ENCODE measurements at regions not wholly inside any gene's neighbourhood (a gene's known extent, or its start where the extent isn't known, plus 50 kb on each side); places are given as distances from the start of the nearest gene placed in this dataset.

- Mint-ChIP-seq H3K36me3 (ENCODE audit: insufficient read depth in 1 of 3, low read depth in 3 of 3) (no peaks in the 10 kb centered on the region), H3K27me3 (ENCODE audit: low read depth) (no peaks in the 10 kb centered on the region), H3K4me1 (peaks cover 12 to 16% of the 10 kb centered on the region in 2 experiments), H3K4me3 (no peak overlapping the region), H3K9me3 (no peaks in the 10 kb centered on the region), H3K27ac (no peak overlapping the region)
- Histone ChIP-seq H3K23ac (ENCODE audit: insufficient read length, low read depth, low read length) (no peak overlapping the region), H3K14ac (ENCODE audit: insufficient read depth, low read length) (no peak overlapping the region), H2BK12ac (ENCODE audit: insufficient read length, low read depth, low read length) (no peak overlapping the region), H4K20me1 (ENCODE audit: control insufficient read depth, insufficient read depth, insufficient read length) (no peaks in the 10 kb centered on the region), H3K27ac (ENCODE audit: insufficient read length, low read depth, low read length) (no peak overlapping the region), H3K9ac (ENCODE audit: extremely low read depth, insufficient read length, low read length) (no peak overlapping the region), H3K18ac (ENCODE audit: insufficient read length, low read depth, low read length) (no peak overlapping the region), H4K5ac (ENCODE audit: insufficient read length, low read depth, low read length) (no peak overlapping the region), H2BK20ac (ENCODE audit: low read depth, low read length, poor library complexity, severe bottlenecking) (no peak overlapping the region), H3K9me3 (ENCODE audit: control insufficient read depth, low read depth, low read length) (no peaks in the 10 kb centered on the region), H3K27me3 (ENCODE audit: insufficient read depth, low read length) (no peaks in the 10 kb centered on the region), H3K4me1 (ENCODE audit: insufficient read depth, low read length) (no peaks in the 10 kb centered on the region; the same call in 1 of the 2 replicates), H2AK5ac (ENCODE audit: insufficient read length, low read length) (no peak overlapping the region), H4K8ac (replicated peaks; ENCODE audit: insufficient read length, low read depth, low read length) (no peak overlapping the region), H3K79me1 (ENCODE audit: insufficient read depth, low read depth, low read length, poor library complexity, severe bottlenecking) (no peaks in the 10 kb centered on the region), H3K4ac (ENCODE audit: low read depth, low read length) (no peak overlapping the region), H3K79me2 (ENCODE audit: insufficient read depth, low read length) (no peaks in the 10 kb centered on the region), H2AFZ (ENCODE audit: low read length) (no peak overlapping the region), H3K23me2 (ENCODE audit: insufficient read length, low read depth, low read length, poor library complexity, severe bottlenecking) (no peaks in the 10 kb centered on the region), H2BK5ac (ENCODE audit: insufficient read length, low read length) (no peak overlapping the region), H3K4me2 (ENCODE audit: insufficient read depth, insufficient read length, low read length) (no peak overlapping the region), H2BK120ac (ENCODE audit: low read depth, low read length, poor library complexity, severe bottlenecking) (no peak overlapping the region), H3K56ac (ENCODE audit: insufficient read length, low read depth, low read length) (no peak overlapping the region), H3T11ph (ENCODE audit: low read length) (no peak overlapping the region), H2BK15ac (ENCODE audit: low read depth, low read length) (no peak overlapping the region), H4K91ac (ENCODE audit: insufficient read length, low read depth, low read length) (no peak overlapping the region)
- no peak for TF ChIP-seq CTCF (conservative IDR thresholded peaks at IDR 0.05)
- no peak for DNase-seq
Observed at GRCh38 chr10:52442576-52442975, 128.5 kb downstream of the DKK1 start.
